ENCODE measurements at regions not wholly inside any gene's neighbourhood (a gene's known extent, or its start where the extent isn't known, plus 50 kb on each side); places are given as distances from the start of the nearest gene placed in this dataset.
A peak's percentile ranks its signal among the peaks of the same experiment; 100 is the strongest.
"Not testable (repeated sequence)": the region's sequence is repeated elsewhere in the genome, so short reads cannot be mapped to it uniquely, and the experiment has no call there.

- TF ChIP-seq CTCF (IDR thresholded peaks at IDR 0.05; ENCODE audit: insufficient read depth, low read depth, low read length, missing control alignments) = no peak
- DNase-seq (ENCODE audit: low read depth) = no peak
- no peak overlapping the region for H3K4me3 ChIP-seq (ENCODE audit: low read length)
Measured at GRCh38 chr2:12014088-12014960, 267.9 kb downstream of the LPIN1 start.

- DNase-seq (ENCODE audit: low read depth) = no peak
- TF ChIP-seq CTCF (IDR thresholded peaks at IDR 0.05; ENCODE audit: insufficient read depth, low read depth, low read length, missing control alignments) = no peak
- H3K4me3 ChIP-seq (ENCODE audit: low read length) = no peak overlapping the region
Measured at GRCh38 chr2:12017499-12018157, 271.2 kb downstream of the LPIN1 start.

GRCh38 chr2:12018726-12019125 lies 272.3 kb downstream of the LPIN1 start:
- DNase-seq (ENCODE audit: low read depth); H3K4me3 ChIP-seq (ENCODE audit: low read length): not testable (repeated sequence)

GRCh38 chr2:12020833-12021469 lies 274.5 kb downstream of the LPIN1 start:
- no peak for TF ChIP-seq CTCF (IDR thresholded peaks at IDR 0.05; ENCODE audit: insufficient read depth, low read depth, low read length, missing control alignments)
- no peak for DNase-seq (ENCODE audit: low read depth)

GRCh38 chr2:12024197-12024907 lies 277.9 kb downstream of the LPIN1 start:
- not testable (repeated sequence) for H3K4me3 ChIP-seq (ENCODE audit: low read length)
- DNase-seq (ENCODE audit: low read depth) = peak; percentile 13

More at GRCh38 chr2:12020833-12021469, 274.5 kb downstream of the LPIN1 start:
- no peak overlapping the region for H3K4me3 ChIP-seq (ENCODE audit: low read length)

GRCh38 chr2:12027136-12027535 lies 280.7 kb downstream of the LPIN1 start:
- DNase-seq (ENCODE audit: low read depth) = no peak
- no peak for TF ChIP-seq CTCF (IDR thresholded peaks at IDR 0.05; ENCODE audit: insufficient read depth, low read depth, low read length, missing control alignments)

GRCh38 chr2:12031866-12032265 lies 285.4 kb downstream of the LPIN1 start:
- H3K4me3 ChIP-seq (ENCODE audit: low read length) = no peak overlapping the region
- no peak for DNase-seq (ENCODE audit: low read depth)
- TF ChIP-seq CTCF (IDR thresholded peaks at IDR 0.05; ENCODE audit: insufficient read depth, low read depth, low read length, missing control alignments) = no peak

More at GRCh38 chr2:12027136-12027535, 280.7 kb downstream of the LPIN1 start:
- H3K4me3 ChIP-seq (ENCODE audit: low read length) = no peak overlapping the region
